HG02943 (cell line): ENCODE measurements at regions not wholly inside any gene's neighbourhood (a gene's known extent, or its start where the extent isn't known, plus 50 kb on each side); places are given as distances from the start of the nearest gene placed in this dataset.
"Not testable (repeated sequence)": the region's sequence is repeated elsewhere in the genome, so short reads cannot be mapped to it uniquely, and the experiment has no call there.

Source experiments
- ATAC-seq: cut with Tn5 transposase; IDR thresholded peaks from one replicate; pipeline ENCODE4 v1.9.1; 2021; ENCODE audit warnings: mild to moderate bottlenecking, low read depth, moderate library complexity; ENCODE audit not compliant: unreplicated experiment

DNA sequence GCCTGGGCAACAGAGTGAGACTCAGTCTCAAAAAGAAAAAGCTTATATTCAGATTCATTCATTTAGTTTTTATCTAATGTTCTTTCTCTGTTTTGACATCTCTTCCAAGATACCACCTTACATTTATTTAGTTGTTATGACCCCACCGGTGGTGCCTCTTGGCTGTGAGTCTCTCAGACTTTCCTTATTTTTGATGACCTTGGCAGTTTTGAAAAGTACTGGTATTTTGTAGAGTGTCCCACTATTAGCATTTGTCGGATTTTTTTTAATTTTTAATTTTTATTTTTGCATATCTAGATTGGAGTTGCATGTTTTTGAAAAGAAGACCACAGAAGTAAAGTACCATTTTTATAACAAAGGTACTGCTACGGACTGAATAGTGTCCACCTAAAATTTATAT lies 351.7 kb upstream of the KYNU start:
- no peak for ATAC-seq

DNA sequence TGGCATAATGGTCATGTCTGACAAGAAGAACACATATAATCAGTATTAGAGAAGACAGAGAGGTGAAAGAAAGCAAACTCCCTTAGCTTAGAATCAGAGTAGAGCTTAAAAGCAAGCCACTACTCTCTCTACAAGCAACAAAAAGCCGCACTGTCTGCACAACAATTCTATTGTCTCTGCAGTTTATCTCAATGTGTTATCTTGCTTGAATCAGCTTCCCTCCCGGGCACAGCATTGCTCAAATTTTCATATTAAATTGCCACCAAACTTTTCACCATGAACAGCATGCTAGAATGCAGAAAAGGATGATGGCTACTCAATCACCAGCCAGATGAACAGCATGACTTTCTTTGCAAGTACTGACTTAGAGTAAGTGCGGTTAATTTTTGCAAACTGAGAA lies 356.0 kb upstream of the KYNU start:
- no peak for ATAC-seq

DNA sequence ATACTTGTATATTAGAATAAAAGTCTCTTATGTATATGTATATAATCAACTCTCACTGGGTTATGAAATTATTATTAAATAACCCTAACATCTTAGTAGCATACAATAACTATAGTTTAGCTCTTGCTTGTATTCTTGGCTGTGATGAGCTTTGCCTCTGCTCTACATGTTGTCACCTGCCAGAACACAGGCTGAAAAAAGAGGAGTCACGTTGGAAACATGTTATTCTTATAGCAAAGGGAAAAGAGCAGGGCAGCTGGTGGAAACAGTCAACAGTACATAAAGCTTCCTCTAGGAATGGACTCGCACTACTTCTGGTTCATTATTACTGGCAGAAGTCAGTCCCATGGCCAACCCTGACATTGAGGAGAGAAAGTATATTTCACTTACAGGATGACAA lies 362.0 kb upstream of the KYNU start:
- ATAC-seq: no peak

DNA sequence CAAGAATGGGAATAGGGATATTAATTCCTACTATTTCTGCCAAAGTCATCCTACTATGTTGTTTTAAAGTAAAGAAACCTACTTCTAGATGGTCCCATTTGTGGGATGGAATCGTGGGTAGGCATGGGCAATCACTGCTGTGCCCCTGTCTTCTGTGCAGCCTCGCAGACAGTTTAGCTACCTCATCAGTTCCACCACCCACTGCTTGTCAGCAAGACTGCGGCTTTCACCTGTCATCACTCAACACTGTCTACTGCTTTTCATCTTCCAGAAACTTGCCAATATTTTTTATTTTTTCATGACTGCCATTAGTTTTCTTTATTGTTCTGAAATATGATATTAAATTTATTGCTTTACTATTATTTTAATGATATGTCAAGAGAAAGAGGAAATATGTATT lies 368.1 kb upstream of the KYNU start:
- ATAC-seq: no peak

DNA sequence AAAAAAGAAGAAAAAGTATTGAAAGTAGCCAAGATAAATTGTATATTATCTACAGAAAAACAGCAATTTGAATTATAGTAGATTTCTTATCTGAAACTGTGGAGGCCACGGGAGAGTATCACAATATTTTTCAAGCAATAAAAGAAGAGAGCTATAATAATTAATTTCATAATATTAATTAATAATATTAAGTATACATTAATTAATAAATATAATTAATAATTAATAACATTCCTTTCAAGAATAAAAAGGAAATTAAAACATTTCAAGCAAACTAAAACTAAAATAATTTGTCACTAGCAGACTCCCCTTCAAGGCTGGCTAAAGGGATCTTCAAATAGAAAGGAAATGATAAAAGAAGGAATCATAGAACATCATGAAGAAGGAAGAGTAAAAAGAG lies 372.7 kb upstream of the KYNU start:
- ATAC-seq: no peak

DNA sequence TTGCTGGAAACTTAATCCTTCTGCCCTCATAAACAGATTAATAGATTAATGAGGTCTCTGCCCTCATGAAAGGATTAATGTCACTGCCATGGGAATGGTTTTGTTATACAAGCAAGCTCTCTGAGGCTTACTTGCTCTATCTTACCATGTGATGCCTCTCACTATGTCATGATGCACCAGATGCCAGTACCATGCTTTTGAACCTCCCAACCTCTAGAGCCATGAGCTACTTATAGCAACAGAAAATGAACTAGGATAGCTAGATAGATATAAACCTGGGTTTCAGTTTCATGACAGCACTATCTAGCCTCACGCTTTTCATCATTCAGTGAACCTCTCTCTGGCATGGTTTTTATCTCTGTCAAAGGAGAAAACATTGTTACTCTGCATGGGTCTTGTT lies 371.6 kb upstream of the LRP1B start:
- ATAC-seq: no peak

- ATAC-seq: no peak
Observed at GRCh38 chr2:142495141-142495540, 364.3 kb upstream of the LRP1B start.

DNA sequence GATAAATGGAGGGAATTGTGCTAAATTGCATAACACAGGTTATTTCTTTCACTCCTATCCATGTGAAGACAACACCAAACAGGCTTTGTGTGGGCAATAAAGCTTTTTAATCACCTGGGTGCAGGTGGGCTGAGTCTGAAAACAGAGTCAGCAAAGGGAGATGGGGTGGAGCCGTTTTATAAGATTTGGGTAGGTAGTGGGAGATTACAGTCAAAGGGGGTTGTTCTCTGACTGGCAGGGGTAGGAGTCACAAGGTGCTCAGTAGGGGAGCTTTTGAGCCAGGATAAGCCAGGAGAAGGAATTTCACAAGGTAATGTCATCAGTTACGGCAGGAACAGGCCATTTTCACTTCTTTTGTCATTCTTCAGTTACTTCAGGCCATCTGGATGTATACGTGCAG lies 358.8 kb upstream of the LRP1B start:
- not testable (repeated sequence) for ATAC-seq

- no peak for ATAC-seq
Observed at GRCh38 chr2:142484111-142484510, 353.3 kb upstream of the LRP1B start.

- no peak for ATAC-seq
Observed at GRCh38 chr2:142483653-142484052, 352.8 kb upstream of the LRP1B start.

- no peak for ATAC-seq
Observed at GRCh38 chr2:142478206-142478605, 347.4 kb upstream of the LRP1B start.

- no peak for ATAC-seq
Observed at GRCh38 chr2:142472382-142472781, 341.6 kb upstream of the LRP1B start.

DNA sequence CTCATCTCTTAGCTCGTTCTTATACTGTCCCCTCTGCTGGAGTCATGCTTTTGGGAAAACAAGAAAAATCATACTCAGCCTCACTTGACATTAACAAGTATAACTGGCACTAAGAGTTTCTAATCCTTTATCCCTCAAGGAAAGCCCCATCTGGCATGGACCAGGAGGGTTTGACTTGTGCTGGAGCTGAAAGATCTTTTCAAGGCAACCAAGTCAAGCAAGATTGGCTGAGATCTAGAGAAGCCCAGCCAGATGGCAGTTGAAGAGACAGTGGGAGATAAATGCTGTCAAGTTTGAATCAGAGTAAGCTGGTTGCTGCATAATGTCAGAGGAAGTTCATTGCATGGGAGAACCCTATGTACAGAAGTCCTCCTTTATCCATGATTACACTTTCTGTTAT lies 336.5 kb upstream of the LRP1B start:
- no peak for ATAC-seq

- ATAC-seq: no peak
Observed at GRCh38 chr2:142463047-142463446, 332.2 kb upstream of the LRP1B start.

GRCh38 chr2:142462306-142462705 lies 331.5 kb upstream of the LRP1B start:
- no peak for ATAC-seq

DNA sequence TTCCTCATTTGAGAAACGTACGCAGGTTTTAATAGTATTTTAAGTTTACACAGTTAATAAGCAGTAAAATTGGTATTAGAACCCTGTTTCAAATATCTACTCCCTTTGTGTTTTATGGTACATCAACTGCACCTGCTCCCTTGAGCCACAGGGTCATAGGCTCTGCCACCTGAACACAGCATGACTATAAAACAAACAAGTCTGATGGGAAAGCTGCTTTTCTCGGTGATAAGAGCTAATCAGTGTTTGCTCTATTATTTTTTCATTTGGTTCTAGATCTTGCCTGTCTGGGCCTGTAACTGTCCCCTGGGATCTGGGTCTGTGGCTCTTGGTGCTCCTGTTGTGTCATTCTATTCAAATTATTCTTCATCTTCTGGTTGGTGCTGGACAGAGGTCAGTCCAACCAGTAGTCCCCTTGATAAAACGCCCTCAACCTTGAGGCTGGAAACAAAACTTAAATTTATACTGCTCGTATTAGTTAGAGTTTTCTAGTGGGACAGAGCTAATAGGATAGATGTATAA lies 314.8 kb upstream of the LRP1B start:
- ATAC-seq: no peak

GRCh38 chr2:142445023-142445422 lies 314.2 kb upstream of the LRP1B start:
- ATAC-seq: no peak

DNA sequence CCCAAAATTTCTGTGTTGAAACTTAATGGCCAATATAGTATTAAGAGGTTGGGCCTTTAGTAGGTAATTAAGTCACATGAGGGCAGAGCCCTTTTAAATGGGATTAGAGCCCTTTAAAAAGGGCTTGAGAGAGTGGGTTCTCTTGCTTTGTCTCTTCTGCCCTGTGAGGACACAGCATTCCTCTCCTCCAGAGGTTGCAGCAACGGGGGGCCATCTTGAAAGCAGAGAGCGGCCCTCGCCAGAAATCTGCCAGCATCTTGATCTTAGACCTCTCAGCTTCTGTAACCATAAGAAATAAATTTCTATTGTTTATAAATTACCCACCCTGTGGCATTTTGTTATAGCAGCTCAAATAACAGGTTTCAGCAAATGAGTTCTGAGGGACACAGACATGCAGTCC lies 305.0 kb upstream of the LRP1B start:
- ATAC-seq: no peak

- ATAC-seq: no peak
Observed at GRCh38 chr2:142426064-142426463, 295.2 kb upstream of the LRP1B start.

- ATAC-seq: no peak
Observed at GRCh38 chr2:142425551-142425950, 294.7 kb upstream of the LRP1B start.

DNA sequence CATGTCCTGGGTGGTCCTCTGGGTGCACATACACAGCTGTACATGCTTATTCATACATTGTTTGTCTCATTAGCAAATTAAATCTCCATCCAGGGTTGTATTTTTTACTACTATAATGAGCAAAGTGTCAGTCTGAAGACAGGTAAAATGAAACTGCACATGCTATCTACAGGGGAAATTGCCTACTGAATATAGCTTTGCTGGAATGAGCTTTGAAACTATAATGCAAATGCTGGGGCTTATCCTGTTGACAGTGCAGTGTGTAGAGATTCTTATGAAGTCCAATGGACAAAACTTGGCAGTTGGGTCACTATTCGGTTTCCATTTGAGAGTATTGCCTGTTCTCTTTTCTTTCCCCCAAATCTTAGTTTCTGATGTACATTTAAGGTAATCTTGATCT lies 292.8 kb upstream of the LRP1B start:
- ATAC-seq: no peak

- ATAC-seq: no peak
Observed at GRCh38 chr2:142422769-142423168, 292.0 kb upstream of the LRP1B start.

DNA sequence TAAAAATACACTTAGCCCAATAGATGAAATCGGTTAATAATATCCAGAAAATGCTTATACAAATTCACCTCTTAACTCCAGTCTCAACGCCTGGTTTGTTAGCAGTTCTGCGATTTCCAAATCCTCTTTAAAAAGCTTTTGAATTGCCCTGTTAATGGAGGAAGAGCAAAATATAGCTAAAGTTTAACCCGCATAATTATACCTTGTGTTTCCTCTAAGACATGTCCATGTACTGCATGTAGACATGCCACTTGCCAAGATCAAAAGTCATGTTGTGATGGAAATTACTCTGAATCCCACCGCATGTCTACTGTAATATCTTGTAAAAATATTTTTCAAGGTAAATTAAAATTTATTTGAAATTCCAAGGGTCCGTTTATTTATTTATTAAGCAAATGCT lies 291.2 kb upstream of the LRP1B start:
- ATAC-seq: no peak
